ENCODE measurements at regions not wholly inside any gene's neighbourhood (a gene's known extent, or its start where the extent isn't known, plus 50 kb on each side); places are given as distances from the start of the nearest gene placed in this dataset.

DNA sequence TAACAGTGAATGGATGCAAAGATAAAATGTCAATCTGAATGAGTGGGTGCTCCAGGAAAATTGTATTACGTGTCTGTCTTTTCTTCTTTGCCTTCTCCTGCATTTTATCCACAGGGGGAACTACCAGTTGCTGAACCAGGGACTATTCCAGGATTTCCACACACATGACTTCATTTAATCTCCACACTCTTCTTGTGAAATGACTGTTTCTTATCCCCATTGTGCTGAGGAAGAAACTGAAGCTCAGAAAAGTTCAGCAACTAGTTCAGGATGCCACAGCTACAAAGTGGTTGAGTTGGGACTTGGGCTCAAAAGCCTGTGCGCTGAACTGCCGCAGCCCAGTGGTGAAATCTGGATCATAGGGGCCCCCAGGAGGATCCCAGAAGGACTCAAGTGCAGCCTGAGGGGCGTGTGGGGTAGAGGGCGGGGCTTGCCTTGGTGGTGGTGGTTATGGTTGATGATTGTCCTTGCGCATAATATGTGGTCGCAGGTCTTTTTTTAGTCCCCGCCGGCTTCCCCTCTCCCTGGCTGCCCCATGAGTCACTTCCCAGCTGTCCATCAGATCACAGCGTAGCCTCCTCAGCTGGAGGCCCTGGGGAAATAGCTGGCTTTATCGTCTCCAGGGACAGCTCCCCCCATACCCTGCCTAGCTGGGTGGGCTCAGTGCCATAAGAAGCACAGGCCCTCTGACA, 235.2 kb upstream of the CRY1 start:
- no peak for TF ChIP-seq NFIC (IDR thresholded peaks at IDR 0.05)
- TF ChIP-seq, protein P1, sequence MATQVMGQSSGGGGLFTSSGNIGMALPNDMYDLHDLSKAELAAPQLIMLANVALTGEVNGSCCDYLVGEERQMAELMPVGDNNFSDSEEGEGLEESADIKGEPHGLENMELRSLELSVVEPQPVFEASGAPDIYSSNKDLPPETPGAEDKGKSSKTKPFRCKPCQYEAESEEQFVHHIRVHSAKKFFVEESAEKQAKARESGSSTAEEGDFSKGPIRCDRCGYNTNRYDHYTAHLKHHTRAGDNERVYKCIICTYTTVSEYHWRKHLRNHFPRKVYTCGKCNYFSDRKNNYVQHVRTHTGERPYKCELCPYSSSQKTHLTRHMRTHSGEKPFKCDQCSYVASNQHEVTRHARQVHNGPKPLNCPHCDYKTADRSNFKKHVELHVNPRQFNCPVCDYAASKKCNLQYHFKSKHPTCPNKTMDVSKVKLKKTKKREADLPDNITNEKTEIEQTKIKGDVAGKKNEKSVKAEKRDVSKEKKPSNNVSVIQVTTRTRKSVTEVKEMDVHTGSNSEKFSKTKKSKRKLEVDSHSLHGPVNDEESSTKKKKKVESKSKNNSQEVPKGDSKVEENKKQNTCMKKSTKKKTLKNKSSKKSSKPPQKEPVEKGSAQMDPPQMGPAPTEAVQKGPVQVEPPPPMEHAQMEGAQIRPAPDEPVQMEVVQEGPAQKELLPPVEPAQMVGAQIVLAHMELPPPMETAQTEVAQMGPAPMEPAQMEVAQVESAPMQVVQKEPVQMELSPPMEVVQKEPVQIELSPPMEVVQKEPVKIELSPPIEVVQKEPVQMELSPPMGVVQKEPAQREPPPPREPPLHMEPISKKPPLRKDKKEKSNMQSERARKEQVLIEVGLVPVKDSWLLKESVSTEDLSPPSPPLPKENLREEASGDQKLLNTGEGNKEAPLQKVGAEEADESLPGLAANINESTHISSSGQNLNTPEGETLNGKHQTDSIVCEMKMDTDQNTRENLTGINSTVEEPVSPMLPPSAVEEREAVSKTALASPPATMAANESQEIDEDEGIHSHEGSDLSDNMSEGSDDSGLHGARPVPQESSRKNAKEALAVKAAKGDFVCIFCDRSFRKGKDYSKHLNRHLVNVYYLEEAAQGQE (IDR thresholded peaks at IDR 0.05; ENCODE audit: low read depth), result no peak
- TF ChIP-seq, protein P2, sequence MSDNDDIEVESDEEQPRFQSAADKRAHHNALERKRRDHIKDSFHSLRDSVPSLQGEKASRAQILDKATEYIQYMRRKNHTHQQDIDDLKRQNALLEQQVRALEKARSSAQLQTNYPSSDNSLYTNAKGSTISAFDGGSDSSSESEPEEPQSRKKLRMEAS (IDR thresholded peaks at IDR 0.05), result no peak

All from Ishikawa (cell line).